H1 (cell line): ENCODE measurements at regions not wholly inside any gene's neighbourhood (a gene's known extent, or its start where the extent isn't known, plus 50 kb on each side); places are given as distances from the start of the nearest gene placed in this dataset.

Experiments used
- CTCF ChIA-PET: fragments of 300-600 bp; sonication (Branson Sonifier 250); formaldehyde crosslinking; loops from one replicate; lab custom pipeline; 2021; ENCODE audit not compliant: partially characterized antibody; lab: Charles Lee
- POLR2A ChIA-PET: fragments of 300-600 bp; sonication (Branson Sonifier 250); formaldehyde crosslinking; loops from one replicate; lab custom pipeline; 2021; ENCODE audit warnings: inconsistent platforms; ENCODE audit not compliant: partially characterized antibody; lab: Charles Lee
- DNase-seq, 2 experiments: peaks; one replicate each; pipeline versions ENCODE4 v3.0.0 to v3.0.0-alpha.2; 2010 to 2022; ENCODE audit warnings: low spot score in 2 of 2, low read depth in 1 of 2, mixed read lengths in 1 of 2
- FAIRE-seq: peaks from 2 replicates; lab custom pipeline; 2011; peaks lifted over from hg19 to GRCh38; lab: Jason Lieb, UNC
- H2AFZ ChIP-seq: 2 replicates; pipeline ENCODE4 v1.8.1; 2012; ENCODE audit warnings: low read length, inconsistent platforms
- H2AK5ac ChIP-seq: 2 replicates; pipeline ENCODE4 v1.6.1; 2013; ENCODE audit warnings: low read depth, low read length
- H2BK120ac ChIP-seq: replicated peaks from 2 replicates; pipeline ENCODE3; 2013; ENCODE audit warnings: low read depth, low read length, inconsistent platforms
- H2BK12ac ChIP-seq: 2 replicates; pipeline ENCODE4 v1.6.1; 2013; ENCODE audit warnings: low read depth, low read length
- H2BK15ac ChIP-seq: 2 replicates; pipeline ENCODE4 v1.6.1; 2013; ENCODE audit warnings: low read length
- H2BK20ac ChIP-seq: 2 replicates; pipeline ENCODE4 v1.6.1; 2013; ENCODE audit warnings: low read length
- H2BK5ac ChIP-seq: 2 replicates; pipeline ENCODE4 v1.6.1; 2013; ENCODE audit warnings: low read depth, low read length
- H3K14ac ChIP-seq: 2 replicates; pipeline ENCODE4 v1.6.1; 2013; ENCODE audit warnings: inconsistent platforms; ENCODE audit not compliant: insufficient read length
- H3K18ac ChIP-seq: 2 replicates; pipeline ENCODE4 v1.6.1; 2013; ENCODE audit warnings: low read length; ENCODE audit errors: extremely low read depth
- H3K23ac ChIP-seq: 2 replicates; pipeline ENCODE4 v1.6.1; 2013; ENCODE audit warnings: inconsistent platforms; ENCODE audit not compliant: insufficient read length
- H3K23me2 ChIP-seq: 2 replicates; pipeline ENCODE4 v1.6.1; 2013; ENCODE audit warnings: low read depth, low read length
- H3K27ac ChIP-seq: 2 replicates; pipeline ENCODE4 v1.6.1; 2011; ENCODE audit warnings: low read depth, low read length, inconsistent platforms
- H3K27me3 ChIP-seq, 4 experiments: replicated peaks in 1 of 4; 1 replicate in 1 of 4; 2 replicates in 3 of 4; pipeline versions ENCODE4 v1.6.1 to v1.8.1; 2011 to 2013; ENCODE audit warnings: low read length in 3 of 4, mild to moderate bottlenecking in 3 of 4, inconsistent platforms in 2 of 4, mixed read lengths in 2 of 4, moderate library complexity in 1 of 4; ENCODE audit not compliant: control insufficient read depth in 3 of 4, insufficient read depth in 3 of 4; ENCODE audit errors: extremely low read depth in 1 of 4
- H3K36me3 ChIP-seq, 4 experiments: 2 replicates each; pipeline versions ENCODE4 v1.6.1 to v1.8.1; 2011 to 2013; ENCODE audit warnings: mild to moderate bottlenecking in 4 of 4, low read length in 3 of 4, moderate library complexity in 2 of 4, control low read depth in 1 of 4, inconsistent platforms in 1 of 4; ENCODE audit not compliant: insufficient read depth in 4 of 4, control insufficient read depth in 2 of 4
- H3K4ac ChIP-seq: replicated peaks from 2 replicates; pipeline ENCODE3; 2013; ENCODE audit warnings: low read length, low read depth, mixed read lengths, inconsistent platforms; ENCODE audit not compliant: insufficient read length
- H3K4me1 ChIP-seq, 4 experiments: replicated peaks in 1 of 4; 1 replicate in 1 of 4; 2 replicates in 3 of 4; pipeline versions ENCODE4 v1.6.1 to v1.8.1; 2011 to 2013; ENCODE audit warnings: low read length in 3 of 4, inconsistent platforms in 2 of 4, mixed read lengths in 1 of 4; ENCODE audit not compliant: insufficient read depth in 4 of 4, control insufficient read depth in 3 of 4
- H3K4me2 ChIP-seq, 2 experiments: 2 replicates each; pipeline versions ENCODE4 v1.6.1 to v1.8.1; 2011 to 2013; ENCODE audit warnings: low read depth in 2 of 2, low read length in 2 of 2, control low read depth in 1 of 2, inconsistent platforms in 1 of 2, mild to moderate bottlenecking in 1 of 2; ENCODE audit not compliant: insufficient read depth in 1 of 2
- H3K4me3 ChIP-seq, 4 experiments: fragments of 200-600, 300-600 bp in 1 of 4; sonication (generic), shearing (Covaris generic), sonication (Bioruptor Twin) in 1 of 4; 2 replicates each; pipeline versions ENCODE4 v1.5.1 to v1.8.1; 2011 to 2016; ENCODE audit warnings: low read length in 4 of 4, low read depth in 3 of 4, control low read depth in 2 of 4, inconsistent platforms in 2 of 4, mild to moderate bottlenecking in 2 of 4, mixed read lengths in 1 of 4, moderate library complexity in 1 of 4; ENCODE audit not compliant: insufficient read depth in 2 of 4; ENCODE audit errors: extremely low read depth in 1 of 4
- H3K56ac ChIP-seq: replicated peaks from 2 replicates; pipeline ENCODE3; 2013; ENCODE audit warnings: low read depth, mild to moderate bottlenecking, mixed read lengths, low read length, inconsistent platforms; ENCODE audit not compliant: insufficient read length
- H3K79me1 ChIP-seq: 2 replicates; pipeline ENCODE4 v1.6.1; 2013; ENCODE audit warnings: low read depth, low read length, control low read depth
- H3K79me2 ChIP-seq, 2 experiments: 2 replicates each; pipeline versions ENCODE4 v1.6.1 to v1.8.1; 2012 to 2013; ENCODE audit warnings: low read length in 2 of 2, mild to moderate bottlenecking in 2 of 2, inconsistent platforms in 1 of 2; ENCODE audit not compliant: insufficient read depth in 2 of 2, control insufficient read depth in 1 of 2
- H3K9ac ChIP-seq, 4 experiments: replicated peaks in 1 of 4; 1 replicate in 1 of 4; 2 replicates in 3 of 4; pipeline versions ENCODE4 v1.6.1 to v1.8.1; 2011 to 2013; ENCODE audit warnings: low read depth in 3 of 4, low read length in 3 of 4, control low read depth in 2 of 4, mild to moderate bottlenecking in 2 of 4, moderate library complexity in 2 of 4, inconsistent platforms in 1 of 4; ENCODE audit errors: extremely low read depth in 1 of 4
- H3K9me3 ChIP-seq, 2 experiments: 2 replicates each; pipeline versions ENCODE4 v1.6.1 to v1.8.1; 2012 to 2013; ENCODE audit warnings: mild to moderate bottlenecking in 2 of 2, moderate library complexity in 2 of 2, control low read depth in 1 of 2, inconsistent platforms in 1 of 2, low read depth in 1 of 2, low read length in 1 of 2, mixed read lengths in 1 of 2; ENCODE audit not compliant: insufficient read depth in 2 of 2
- H4K20me1 ChIP-seq, 2 experiments: replicated peaks in 1 of 2; 2 replicates each; pipeline versions ENCODE3 to v1.8.1; 2011 to 2013; ENCODE audit warnings: inconsistent platforms in 2 of 2, low read length in 2 of 2, mild to moderate bottlenecking in 1 of 2; ENCODE audit not compliant: insufficient read depth in 2 of 2, control insufficient read depth in 1 of 2
- H4K5ac ChIP-seq: 2 replicates; pipeline ENCODE4 v1.6.1; 2013; ENCODE audit warnings: low read length, low read depth, mixed read lengths, inconsistent platforms; ENCODE audit not compliant: insufficient read length
- H4K8ac ChIP-seq: 2 replicates; pipeline ENCODE4 v1.8.0; 2013; ENCODE audit warnings: mild to moderate bottlenecking, moderate library complexity, low read length, inconsistent platforms; ENCODE audit not compliant: insufficient read depth; ENCODE audit errors: extremely low read depth
- H4K91ac ChIP-seq: replicated peaks from 2 replicates; pipeline ENCODE3; 2013; ENCODE audit warnings: low read length, mixed read lengths, inconsistent platforms; ENCODE audit not compliant: insufficient read length
- CREB1 ChIP-seq: IDR thresholded peaks from 2 replicates; pipeline ENCODE4 v1.6.1; 2012; ENCODE audit warnings: inconsistent platforms
- CTBP2 ChIP-seq: IDR thresholded peaks from 2 replicates; pipeline ENCODE4 v1.7.0; 2011; ENCODE audit warnings: borderline replicate concordance, mild to moderate bottlenecking, moderate library complexity, mixed read lengths, low read length; ENCODE audit not compliant: insufficient read depth, insufficient read length
- EZH2 ChIP-seq: fragments of 200-600 bp; sonication (generic); IDR thresholded peaks from 2 replicates; pipeline ENCODE4 v1.7.1; 2012; ENCODE audit warnings: low read depth, mild to moderate bottlenecking, moderate library complexity, low read length, inconsistent platforms; ENCODE audit not compliant: severe bottlenecking
- FOSL1 ChIP-seq: IDR thresholded peaks from 2 replicates; pipeline ENCODE4 v1.6.1; 2011; ENCODE audit warnings: mild to moderate bottlenecking, low read depth, low read length, moderate library complexity; ENCODE audit not compliant: insufficient read depth
- KDM1A ChIP-seq: fragments of 200-600, 300-600 bp; sonication (generic); IDR thresholded peaks from 2 replicates; pipeline ENCODE4 v1.7.1; 2016; ENCODE audit warnings: mild to moderate bottlenecking, low read length, borderline replicate concordance
- RFX5 ChIP-seq: IDR thresholded peaks from 2 replicates; pipeline ENCODE4 v1.6.1; 2011; ENCODE audit warnings: low read depth, low read length, improper control_type of control experiment, borderline replicate concordance
- ZNF274 ChIP-seq: IDR thresholded peaks from 2 replicates; pipeline ENCODE4 v1.7.0; 2012; ENCODE audit warnings: low read length, borderline replicate concordance; ENCODE audit errors: extremely low read depth
- WGBS, 2 experiments: shearing (Covaris generic) in 1 of 2; methylation state at CpG; one replicate each; pipeline versions ENCODE4 v1.1.6 to v1.1.7; 2013 to 2015; ENCODE audit warnings: low lambda C conversion rate in 2 of 2, mixed read lengths in 2 of 2, inconsistent platforms in 1 of 2, low coverage in 1 of 2, missing lambda C conversion rate in 1 of 2; ENCODE audit not compliant: insufficient replicate concordance in 2 of 2, insufficient coverage in 1 of 2, insufficient read length in 1 of 2; ENCODE audit errors: extremely low coverage in 1 of 2, missing lambda C conversion rate in 1 of 2; 5-methylcytosine and 5-hydroxymethylcytosine counted together

GRCh38 chr4:18860836-18861530 is 839.4 kb upstream of the LCORL start:
- H2AFZ ChIP-seq = no peak overlapping the region
- no peak overlapping the region for H2BK20ac ChIP-seq
- no peak overlapping the region for H2BK15ac ChIP-seq
- no peak overlapping the region for H3K27ac ChIP-seq
- CTCF ChIA-PET = no interaction called here
- no peaks in the 10 kb centered on the region for H4K20me1 ChIP-seq
- H4K5ac ChIP-seq = no peak overlapping the region
- no peak for FAIRE-seq
- H2BK120ac ChIP-seq = no peak overlapping the region
- no peak for DNase-seq
- H3K79me2 ChIP-seq = no peaks in the 10 kb centered on the region
- H2BK5ac ChIP-seq = no peak overlapping the region
- no peaks in the 10 kb centered on the region for H3K23me2 ChIP-seq
- no peak overlapping the region for H3K4me2 ChIP-seq
- no peak overlapping the region for H3K23ac ChIP-seq
- H3K4me3 ChIP-seq = no peak overlapping the region
- H3K36me3 ChIP-seq = no peaks in the 10 kb centered on the region
- TF ChIP-seq CTBP2 (no peak), ZNF274 (no peak), FOSL1 (no peak), KDM1A (no peak), EZH2 (no peak), RFX5 (no peak), CREB1 (no peak)
- H3K14ac ChIP-seq = peak overlapping the region; percentile 66
- no peak overlapping the region for H3K9ac ChIP-seq
- no peak overlapping the region for H3K4ac ChIP-seq
- no peak overlapping the region for H2AK5ac ChIP-seq
- no peak overlapping the region for H3K18ac ChIP-seq
- H4K91ac ChIP-seq = no peak overlapping the region
- H3K56ac ChIP-seq = no peak overlapping the region
- no peak overlapping the region for H4K8ac ChIP-seq
- H3K9me3 ChIP-seq = no peaks in the 10 kb centered on the region
- H3K27me3 ChIP-seq = peaks cover 0 to 3% (median 0%) of the 10 kb centered on the region in 4 experiments; a peak in 2 of 7 replicates
- no peak overlapping the region for H2BK12ac ChIP-seq
- peaks cover 0 to 2% (median 0%) of the 10 kb centered on the region in 4 experiments; a peak in 1 of 7 replicates for H3K4me1 ChIP-seq
- POLR2A ChIA-PET = no interaction called here
- no peaks in the 10 kb centered on the region for H3K79me1 ChIP-seq
- 97% methylated on average over 2 of the region's 2 CpGs; no CpG with 5 or more reads in 1 of the 2 experiments for WGBS, 2 experiments
